GM18951 (cell line): ENCODE measurements at regions not wholly inside any gene's neighbourhood (a gene's known extent, or its start where the extent isn't known, plus 50 kb on each side); places are given as distances from the start of the nearest gene placed in this dataset.

ENCODE experiments used
- POLR2A ChIP-seq: IDR thresholded peaks from 4 replicates; pipeline ENCODE4 v1.6.1; 2011; ENCODE audit warnings: mild to moderate bottlenecking; ENCODE audit not compliant: insufficient read length, insufficient read depth; ENCODE audit errors: extremely low read depth
- in situ Hi-C: fragments of 300-500 bp; cut with MboI; formaldehyde crosslinking; loops from one replicate; pipeline ENCODE4 v1.12.0; 2022; ENCODE audit warnings: low sequenced_read_pairs, mixed read lengths, inconsistent platforms; ENCODE audit not compliant: unreplicated experiment

DNA sequence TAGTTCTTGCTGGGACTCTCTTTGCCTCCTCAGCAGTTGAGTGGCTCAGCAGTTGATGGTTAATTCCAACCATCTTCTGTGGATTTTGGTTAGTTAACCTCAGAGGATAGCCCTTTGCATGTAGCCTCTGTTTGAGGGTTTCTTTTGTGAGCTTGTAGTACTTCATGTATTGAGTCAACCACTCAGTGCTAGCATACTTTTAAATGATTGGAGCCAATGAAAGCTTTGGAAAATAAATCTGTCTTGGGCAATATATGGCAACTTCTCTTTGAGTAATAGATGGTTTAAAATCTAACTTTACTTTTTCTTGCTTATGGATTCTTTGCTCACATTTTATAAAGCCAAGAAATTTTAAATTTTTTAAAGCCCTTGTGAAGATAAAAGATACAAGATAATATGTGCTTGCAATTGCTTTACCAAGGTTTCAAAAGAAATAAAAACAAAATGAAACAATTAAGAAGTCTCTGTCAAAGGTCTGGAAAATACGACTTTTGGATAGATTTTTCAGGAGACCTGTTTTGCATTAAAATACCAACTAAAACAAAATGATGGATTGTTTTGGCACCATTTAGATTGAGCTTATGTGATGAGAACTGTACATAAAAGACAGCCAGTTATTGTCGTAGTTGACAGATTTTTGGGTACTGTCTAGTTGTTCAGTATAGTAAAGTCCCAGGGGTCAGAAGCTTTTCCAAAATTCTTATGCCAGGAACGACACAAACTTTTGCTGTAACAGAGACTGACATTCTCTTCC lies 181.9 kb downstream of the SPRY1 start:
- TF ChIP-seq POLR2A = no peak
- in situ Hi-C loops = no loop called here

- in situ Hi-C loops = no loop called here
- no peak for TF ChIP-seq POLR2A
Measured at GRCh38 chr4:123579961-123580360, 183.4 kb downstream of the SPRY1 start.

GRCh38 chr4:123580981-123581664 lies 184.5 kb downstream of the SPRY1 start:
- in situ Hi-C loops = no loop called here
- TF ChIP-seq POLR2A = no peak

DNA sequence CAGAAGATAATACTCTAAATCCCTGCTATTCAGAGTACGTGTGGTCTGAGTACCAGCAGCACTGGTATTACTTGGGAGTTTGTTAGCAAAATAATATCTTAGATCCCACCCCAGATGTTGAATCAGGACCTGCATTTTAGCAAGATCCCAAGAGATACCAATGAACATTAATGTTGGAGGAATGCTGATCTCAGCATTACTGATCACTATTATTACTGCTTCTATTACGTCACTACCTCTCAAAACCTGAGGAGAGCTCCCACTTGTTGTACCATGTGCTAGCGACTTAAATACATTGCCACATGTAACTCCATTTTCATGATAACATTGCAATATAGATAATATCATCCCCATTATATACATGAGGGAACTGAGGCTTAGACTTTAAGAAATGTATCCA lies 185.2 kb downstream of the SPRY1 start:
- in situ Hi-C loops = no loop called here
- no peak for TF ChIP-seq POLR2A

DNA sequence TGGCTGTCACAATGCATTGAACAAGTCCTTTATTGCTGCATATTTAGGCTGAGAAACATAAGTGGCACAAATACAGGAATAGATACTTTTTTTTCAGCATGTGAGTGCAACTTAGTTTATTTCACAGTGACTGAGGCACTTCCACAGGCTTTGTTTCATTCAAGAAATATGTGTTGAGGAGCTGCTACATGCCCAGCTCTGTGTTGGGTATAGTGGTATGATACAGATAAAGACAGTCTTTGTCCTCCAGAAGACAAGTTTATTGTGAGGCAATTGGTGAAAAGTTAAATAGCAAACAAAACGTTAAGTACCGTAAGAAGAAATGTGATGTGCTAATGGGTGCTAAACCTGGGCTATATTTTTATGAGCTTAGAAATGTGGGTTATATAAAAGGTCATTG lies 186.4 kb downstream of the SPRY1 start:
- in situ Hi-C loops = no loop called here
- no peak for TF ChIP-seq POLR2A

DNA sequence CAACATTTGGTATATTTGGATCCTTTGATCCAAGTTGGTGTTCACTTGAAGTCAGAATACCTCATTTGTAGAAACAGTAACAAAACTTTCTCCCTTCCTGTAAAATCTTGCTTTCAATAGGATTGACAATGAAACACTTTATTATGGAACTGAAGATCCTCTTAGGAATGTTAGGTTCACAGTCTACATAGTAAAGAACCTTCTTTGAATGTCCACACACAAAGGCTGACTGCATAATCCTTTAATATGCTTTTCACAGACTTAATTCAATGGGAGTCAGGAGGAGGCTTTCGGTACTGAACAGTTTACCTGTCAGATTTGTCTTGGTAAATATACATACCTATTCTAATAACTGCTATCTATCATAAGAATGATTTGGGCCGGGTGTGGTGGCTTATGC lies 188.5 kb downstream of the SPRY1 start:
- TF ChIP-seq POLR2A = no peak
- in situ Hi-C loops = no loop called here

- in situ Hi-C loops = no loop called here
- no peak for TF ChIP-seq POLR2A
Measured at GRCh38 chr4:123587983-123588494, 191.4 kb downstream of the SPRY1 start.

- TF ChIP-seq POLR2A = no peak
- in situ Hi-C loops = no loop called here
Measured at GRCh38 chr4:123588631-123589241, 192.1 kb downstream of the SPRY1 start.

DNA sequence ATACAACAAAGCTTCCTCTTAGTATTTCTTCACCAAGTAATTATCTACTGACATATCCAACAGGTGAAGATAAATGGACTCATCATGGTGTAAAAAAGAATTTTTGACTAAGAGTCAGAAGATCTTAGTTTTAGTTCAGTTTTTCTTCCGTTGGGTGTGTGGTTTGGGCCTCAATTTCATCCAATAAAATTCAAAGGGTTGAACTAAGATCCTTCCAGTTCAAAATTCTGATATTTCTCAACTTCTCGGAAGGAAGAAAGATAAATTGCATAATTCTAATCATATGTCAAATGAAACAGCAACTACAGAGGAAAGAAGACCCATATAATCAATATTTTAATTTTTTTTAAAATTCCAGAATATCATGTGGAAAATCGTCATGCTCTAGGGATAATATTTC lies 192.7 kb downstream of the SPRY1 start:
- TF ChIP-seq POLR2A = no peak
- in situ Hi-C loops = no loop called here

- in situ Hi-C loops = no loop called here
Measured at GRCh38 chr4:123591875-123592274, 195.3 kb downstream of the SPRY1 start.

DNA sequence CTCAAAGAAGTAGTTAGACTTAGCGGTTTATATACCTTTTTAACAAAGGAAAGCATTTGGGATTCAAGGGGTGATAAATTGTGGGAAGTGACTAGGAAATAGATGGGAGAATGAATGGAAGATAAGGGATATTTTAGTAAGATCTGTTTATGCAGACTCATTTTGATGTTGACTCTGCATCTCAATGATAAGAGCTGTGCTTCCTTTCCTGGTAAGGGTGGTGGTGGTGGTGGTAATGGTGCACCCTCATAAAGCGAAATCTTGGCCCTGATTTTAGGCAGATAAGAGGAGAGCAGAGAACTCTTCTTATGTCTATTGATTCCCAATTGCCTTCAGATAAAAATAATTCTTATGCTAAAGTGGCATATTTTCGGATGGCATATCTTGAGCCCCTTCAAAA lies 197.1 kb downstream of the SPRY1 start:
- no peak for TF ChIP-seq POLR2A
- in situ Hi-C loops = no loop called here

More at GRCh38 chr4:123591875-123592274, 195.3 kb downstream of the SPRY1 start:
- TF ChIP-seq POLR2A = no peak

DNA sequence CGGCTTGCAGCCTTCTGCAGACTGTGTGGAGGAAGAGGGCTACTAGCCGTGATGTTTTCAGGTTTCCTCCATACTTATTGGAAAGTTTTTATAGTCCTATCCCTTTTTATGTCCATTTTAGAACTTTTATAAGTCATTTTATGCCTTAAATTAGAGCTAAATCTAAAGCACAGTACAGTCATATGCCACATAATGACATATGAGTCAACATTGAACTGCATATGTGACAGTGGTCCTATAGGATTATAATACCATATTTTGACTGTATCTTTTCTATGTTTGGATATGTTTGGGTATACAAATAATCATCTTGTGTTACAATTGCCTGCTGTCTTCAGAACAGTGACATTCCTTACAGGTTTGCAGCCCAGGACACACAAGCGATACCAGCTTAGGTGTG lies 200.2 kb downstream of the SPRY1 start:
- in situ Hi-C loops = no loop called here
- no peak for TF ChIP-seq POLR2A

DNA sequence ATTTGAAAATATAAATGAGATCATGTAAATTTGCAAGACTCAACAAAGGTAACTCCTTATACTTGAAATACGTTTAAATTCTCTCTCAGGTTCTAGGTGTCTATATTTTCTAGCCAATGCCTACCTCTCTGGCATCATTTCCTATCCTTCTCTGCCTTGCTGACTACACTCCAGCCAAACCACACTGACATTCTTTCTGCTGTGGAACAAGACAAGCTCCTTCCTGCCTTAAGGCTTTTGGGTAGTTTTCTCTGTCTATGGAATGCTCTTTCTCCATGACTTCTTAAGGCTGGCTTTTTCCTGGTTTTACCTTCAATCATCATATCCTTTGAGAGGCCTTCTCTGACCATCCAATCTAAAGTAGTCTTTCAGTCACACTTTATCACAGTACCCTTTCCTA lies 201.0 kb downstream of the SPRY1 start:
- TF ChIP-seq POLR2A = no peak
- in situ Hi-C loops = no loop called here
